GM12878 (cell line): ENCODE measurements at regions not wholly inside any gene's neighbourhood (a gene's known extent, or its start where the extent isn't known, plus 50 kb on each side); places are given as distances from the start of the nearest gene placed in this dataset.

ENCODE experiments used
- ATAC-seq: fragments of 200-7000 bp; cut with Tn5 transposase; 3 replicates; pipeline ENCODE4 v1.9.1; 2020; ENCODE audit warnings: mild to moderate bottlenecking, moderate library complexity
- BruUV-seq: library from RNA; stranded (reverse); fragments of 400-500 nt; replicated peaks from 2 replicates; lab custom pipeline; 2021; lab: Mats Ljungman, UMichigan
- CTCF ChIA-PET: fragments of 300-600 bp; sonication (Branson Sonifier 250); formaldehyde crosslinking; extraction: SDS; loops from one replicate; lab custom pipeline; 2021; ENCODE audit warnings: inconsistent platforms; lab: Yijun Ruan, JAX
- POLR2A ChIA-PET: fragments of 350-600 bp; formaldehyde crosslinking; extraction: SDS; loops from one replicate; lab custom pipeline; 2021; ENCODE audit warnings: inconsistent platforms; lab: Charles Lee
- RAD21 ChIA-PET: fragments of 300-600 bp; sonication (Branson Sonifier 250); formaldehyde crosslinking; loops from one replicate; lab custom pipeline; 2023; ENCODE audit warnings: antibody characterized with exemption; ENCODE audit not compliant: unreplicated experiment; lab: Charles Lee
- SMC1A ChIA-PET: fragments of 300-600 bp; sonication (Branson Sonifier 250); formaldehyde crosslinking; loops from one replicate; lab custom pipeline; 2023; ENCODE audit not compliant: unreplicated experiment, uncharacterized antibody; lab: Charles Lee
- DNase-seq: peaks from one replicate; pipeline ENCODE4 v3.0.0-alpha.2; 2011; ENCODE audit warnings: low read depth, low spot score
- FAIRE-seq: peaks from 3 replicates; lab custom pipeline; 2011; peaks lifted over from hg19 to GRCh38; lab: Jason Lieb, UNC
- H2AFZ ChIP-seq: 2 replicates; pipeline ENCODE4 v1.6.0; 2011; ENCODE audit warnings: low read depth, low read length, control low read depth; ENCODE audit not compliant: control insufficient read depth
- H3K27ac ChIP-seq: 2 replicates; pipeline ENCODE4 v1.5.1; 2011; ENCODE audit warnings: control low read depth; ENCODE audit not compliant: control insufficient read depth, insufficient read depth
- H3K27me3 ChIP-seq, 2 experiments: replicated peaks in 1 of 2; 2 replicates each; pipeline versions ENCODE4 v1.6.0 to v1.6.1; 2011; ENCODE audit warnings: low read length in 1 of 2; ENCODE audit not compliant: control insufficient read depth in 2 of 2, insufficient read depth in 2 of 2
- H3K36me3 ChIP-seq, 2 experiments: 2 replicates each; pipeline ENCODE4 v1.5.1; 2011; ENCODE audit warnings: low read length in 1 of 2; ENCODE audit not compliant: control insufficient read depth in 2 of 2, insufficient read depth in 2 of 2
- H3K4me1 ChIP-seq: 2 replicates; pipeline ENCODE4 v1.6.1; 2011; ENCODE audit warnings: mild to moderate bottlenecking, low read length, moderate library complexity, mixed read lengths; ENCODE audit not compliant: control insufficient read depth, insufficient read depth
- H3K4me2 ChIP-seq: 2 replicates; pipeline ENCODE4 v1.6.0; 2011; ENCODE audit warnings: control low read depth; ENCODE audit not compliant: control insufficient read depth, insufficient read depth
- H3K4me3 ChIP-seq: fragments of 200-600 bp; sonication (generic); 2 replicates; pipeline ENCODE4 v1.5.1; 2016
- H3K79me2 ChIP-seq: 2 replicates; pipeline ENCODE4 v1.6.0; 2011; ENCODE audit warnings: low read length; ENCODE audit not compliant: control insufficient read depth, insufficient read depth
- H3K9ac ChIP-seq: 2 replicates; pipeline ENCODE4 v1.8.0; 2011; ENCODE audit warnings: low read length, control low read depth, mixed read lengths; ENCODE audit not compliant: control insufficient read depth, insufficient read depth
- H3K9me3 ChIP-seq: replicated peaks from 3 replicates; pipeline ENCODE4 v1.5.1; 2011; ENCODE audit warnings: mild to moderate bottlenecking, low read length; ENCODE audit not compliant: control insufficient read depth, insufficient read depth
- H4K20me1 ChIP-seq: 2 replicates; pipeline ENCODE4 v1.6.0; 2011; ENCODE audit not compliant: control insufficient read depth, insufficient read depth
- ASH2L ChIP-seq: fragments of 300-600, 200-600 bp; sonication (generic); IDR thresholded peaks from 2 replicates; pipeline ENCODE4 v1.6.1; 2017; ENCODE audit warnings: low read depth, mild to moderate bottlenecking, borderline replicate concordance
- CREM ChIP-seq: IDR thresholded peaks from 2 replicates; pipeline ENCODE4 v1.6.1; 2014; ENCODE audit warnings: antibody characterized with exemption, low read depth
- CTCF ChIP-seq, 3 experiments: IDR thresholded peaks in 2 of 3; conservative IDR thresholded peaks in 1 of 3; 2 replicates each; pipeline ENCODE4 v1.5.1; 2011; ENCODE audit warnings: low read depth in 3 of 3, low read length in 3 of 3, mild to moderate bottlenecking in 3 of 3, control low read depth in 2 of 3, moderate library complexity in 2 of 3, inconsistent platforms in 1 of 3, mixed read lengths in 1 of 3; ENCODE audit not compliant: control insufficient read depth in 2 of 3, insufficient read depth in 1 of 3; ENCODE audit errors: extremely low read depth in 1 of 3
- EZH2 ChIP-seq: IDR thresholded peaks from 2 replicates; pipeline ENCODE4 v1.6.1; 2012; ENCODE audit warnings: low read depth, mild to moderate bottlenecking, control low read depth, inconsistent platforms, low read length, borderline replicate concordance; ENCODE audit not compliant: control insufficient read depth
- FOS ChIP-seq: IDR thresholded peaks from 3 replicates; pipeline ENCODE4 v1.6.1; 2011; ENCODE audit warnings: borderline replicate concordance; ENCODE audit not compliant: insufficient read length; ENCODE audit errors: extremely low read depth
- IRF5 ChIP-seq: fragments of 450-650 bp; IDR thresholded peaks from 2 replicates; pipeline ENCODE4 v1.6.1; 2017; ENCODE audit warnings: borderline replicate concordance
- JUNB ChIP-seq: IDR thresholded peaks from 2 replicates; pipeline ENCODE4 v1.6.1; 2016; ENCODE audit warnings: antibody characterized with exemption, mild to moderate bottlenecking
- MEF2B ChIP-seq: fragments of 450-650 bp; IDR thresholded peaks from 2 replicates; pipeline ENCODE4 v1.6.1; 2018; ENCODE audit warnings: mild to moderate bottlenecking, moderate library complexity; ENCODE audit not compliant: partially characterized antibody, poor library complexity, severe bottlenecking
- NRF1 ChIP-seq: conservative IDR thresholded peaks from 2 replicates; pipeline ENCODE4 v1.6.1; 2011; ENCODE audit warnings: mild to moderate bottlenecking, low read depth, low read length, improper control_type of control experiment
- RBBP5 ChIP-seq: fragments of 200-600 bp; sonication (generic); conservative IDR thresholded peaks from 2 replicates; pipeline ENCODE4 v1.6.1; 2016
- SKIL ChIP-seq: fragments of 450-650 bp; IDR thresholded peaks from 2 replicates; pipeline ENCODE4 v1.6.1; 2017; ENCODE audit warnings: mild to moderate bottlenecking, low read depth, inconsistent platforms; ENCODE audit not compliant: poor library complexity, severe bottlenecking
- ZBED1 ChIP-seq: IDR thresholded peaks from 2 replicates; pipeline ENCODE4 v1.6.1; 2016; ENCODE audit warnings: borderline replicate concordance
- ZNF207 ChIP-seq: fragments of 450-650 bp; IDR thresholded peaks from 2 replicates; pipeline ENCODE4 v1.6.1; 2014; ENCODE audit warnings: antibody characterized with exemption, mild to moderate bottlenecking, borderline replicate concordance
- ZNF274 ChIP-seq: IDR thresholded peaks from one replicate; pipeline ENCODE4 v1.8.0; 2011; ENCODE audit not compliant: insufficient read length, insufficient read depth
- ZNF384 ChIP-seq: IDR thresholded peaks from 2 replicates; pipeline ENCODE4 v1.6.1; 2012; ENCODE audit warnings: low read depth, mild to moderate bottlenecking, low read length, improper control_type of control experiment, borderline replicate concordance
- ZNF592 ChIP-seq: fragments of 450-650 bp; IDR thresholded peaks from 2 replicates; pipeline ENCODE4 v1.6.1; 2017; ENCODE audit warnings: mild to moderate bottlenecking, moderate library complexity
- WGBS: methylation state at CpG from one replicate; pipeline ENCODE4 v1.1.6; 2016; ENCODE audit warnings: low lambda C conversion rate; ENCODE audit not compliant: insufficient replicate concordance, insufficient coverage; ENCODE audit errors: missing lambda C conversion rate; 5-methylcytosine and 5-hydroxymethylcytosine counted together
- in situ Hi-C: fragments of 300-500 bp; cut with MboI; formaldehyde crosslinking; loops from 9 replicates; pipeline ENCODE4 v1.14.3; 2018; ENCODE audit warnings: mixed read lengths
- intact Hi-C: fragments of 100-400 bp; cut with micrococcal nuclease; formaldehyde crosslinking; loops from one replicate; pipeline ENCODE4 v1.14.2; 2022; ENCODE audit not compliant: unreplicated experiment

- Histone ChIP-seq H4K20me1 (no peaks in the 10 kb centered on the region), H3K9ac (no peak overlapping the region), H3K79me2 (no peaks in the 10 kb centered on the region), H3K36me3 (no peaks in the 10 kb centered on the region), H3K9me3 (no peaks in the 10 kb centered on the region), H3K4me2 (no peak overlapping the region), H3K4me1 (no peaks in the 10 kb centered on the region), H3K27ac (no peak overlapping the region), H2AFZ (no peak overlapping the region), H3K27me3 (no peaks in the 10 kb centered on the region), H3K4me3 (no peak overlapping the region)
- ATAC-seq (no peak), DNase-seq (no peak), FAIRE-seq (no peak)
- POLR2A ChIA-PET = no interaction called here
- BruUV-seq = no TSS peak
- intact Hi-C loops (no loop called here), in situ Hi-C loops (no loop called here)
- CTCF ChIA-PET = interaction anchor here (0.9 to 1.5 kb wide), 2 partner anchors 11 to 12 kb away, joined by 3 read pairs; no protein-coding TSS in a partner anchor
- SMC1A ChIA-PET = interaction anchor here (0.7 kb wide), 1 partner anchor 86 kb away, joined by 3 read pairs; no protein-coding TSS in a partner anchor
- RAD21 ChIA-PET = no interaction called here
- 19% methylated on average over 5 of the region's 5 CpGs for WGBS
- TF ChIP-seq ZBED1 (no peak), CREM (no peak), IRF5 (no peak), ZNF274 (no peak), FOS (no peak), ZNF207 (no peak), JUNB (no peak), RBBP5 (no peak), SKIL (no peak), ASH2L (no peak), ZNF384 (no peak), ZNF592 (no peak), CTCF (IDR thresholded peaks at IDR 0.05 in 2 of 3, conservative IDR thresholded peaks at IDR 0.05 in 1 of 3; ENCODE audit: control insufficient read depth in 2 of 3, extremely low read depth in 1 of 3, insufficient read depth in 1 of 3, low read depth in 3 of 3, low read length in 3 of 3) (no peak), MEF2B (no peak), EZH2 (no peak), NRF1 (no peak)
Measured at GRCh38 chr10:128418819-128419218, 292.6 kb upstream of the MKI67 start.
